IPS-20b (cell line): ENCODE measurements at regions not wholly inside any gene's neighbourhood (a gene's known extent, or its start where the extent isn't known, plus 50 kb on each side); places are given as distances from the start of the nearest gene placed in this dataset.

Source experiments
- H3K27ac ChIP-seq: one replicate; pipeline ENCODE4 v1.5.1; 2013; ENCODE audit warnings: low read length
- H3K27me3 ChIP-seq: 2 replicates; pipeline ENCODE4 v1.6.1; 2013; ENCODE audit warnings: mild to moderate bottlenecking, low read length, inconsistent platforms; ENCODE audit not compliant: insufficient read depth
- H3K36me3 ChIP-seq: 2 replicates; pipeline ENCODE4 v1.6.1; 2013; ENCODE audit warnings: low read depth, mild to moderate bottlenecking, inconsistent platforms, low read length, moderate library complexity; ENCODE audit not compliant: insufficient read depth
- H3K4me1 ChIP-seq: 2 replicates; pipeline ENCODE4 v1.6.1; 2013; ENCODE audit warnings: mild to moderate bottlenecking, control low read depth, inconsistent platforms, low read length, moderate library complexity; ENCODE audit not compliant: insufficient read depth
- H3K4me3 ChIP-seq: 2 replicates; pipeline ENCODE4 v1.5.1; 2013; ENCODE audit warnings: mild to moderate bottlenecking, low read length, inconsistent platforms
- H3K9ac ChIP-seq: 2 replicates; pipeline ENCODE4 v1.6.1; 2013; ENCODE audit warnings: low read depth, mild to moderate bottlenecking, inconsistent platforms, low read length, moderate library complexity
- H3K9me3 ChIP-seq: 2 replicates; pipeline ENCODE4 v1.6.1; 2013; ENCODE audit warnings: mild to moderate bottlenecking, low read depth, low read length, inconsistent platforms; ENCODE audit not compliant: insufficient read depth

- Histone ChIP-seq H3K36me3 (no peaks in the 10 kb centered on the region), H3K4me3 (no peak overlapping the region), H3K27me3 (no peaks in the 10 kb centered on the region), H3K9me3 (peaks cover 7% of the 10 kb centered on the region), H3K27ac (no peak overlapping the region), H3K9ac (no peak overlapping the region), H3K4me1 (no peaks in the 10 kb centered on the region)
These were observed 949.3 kb downstream of the BCL11A start for GRCh38 chr2:59604123-59604522.

- H3K4me3 ChIP-seq = no peak overlapping the region
- H3K36me3 ChIP-seq = no peaks in the 10 kb centered on the region
- H3K9ac ChIP-seq = no peak overlapping the region
These were observed 958.7 kb downstream of the BCL11A start for GRCh38 chr2:59594671-59595222.

GRCh38 chr2:59590798-59591197, 962.7 kb downstream of the BCL11A start:
- no peaks in the 10 kb centered on the region for H3K36me3 ChIP-seq
- no peaks in the 10 kb centered on the region for H3K27me3 ChIP-seq
- H3K27ac ChIP-seq = no peak overlapping the region
- H3K9ac ChIP-seq = no peak overlapping the region
- no peaks in the 10 kb centered on the region for H3K9me3 ChIP-seq
- no peaks in the 10 kb centered on the region for H3K4me1 ChIP-seq
- H3K4me3 ChIP-seq = no peak overlapping the region

More at GRCh38 chr2:59594671-59595222, 958.7 kb downstream of the BCL11A start:
- no peaks in the 10 kb centered on the region for H3K4me1 ChIP-seq
- H3K27me3 ChIP-seq = no peaks in the 10 kb centered on the region
- H3K27ac ChIP-seq = no peak overlapping the region
- H3K9me3 ChIP-seq = no peaks in the 10 kb centered on the region

- H3K9ac ChIP-seq = no peak overlapping the region
- no peaks in the 10 kb centered on the region for H3K27me3 ChIP-seq
- no peaks in the 10 kb centered on the region for H3K36me3 ChIP-seq
- H3K4me1 ChIP-seq = 0 out of 2 replicates have a peak, but pooled peaks cover 4% of the 10 kb centered on the region
- no peaks in the 10 kb centered on the region for H3K9me3 ChIP-seq
- no peak overlapping the region for H3K4me3 ChIP-seq
- no peak overlapping the region for H3K27ac ChIP-seq
These were observed 963.6 kb downstream of the BCL11A start for GRCh38 chr2:59589881-59590280.

GRCh38 chr2:59588286-59588685, 965.2 kb downstream of the BCL11A start:
- H3K4me3 ChIP-seq = no peak overlapping the region
- H3K9ac ChIP-seq = no peak overlapping the region

GRCh38 chr2:59586176-59586575, 967.3 kb downstream of the BCL11A start:
- H3K27me3 ChIP-seq = no peaks in the 10 kb centered on the region
- H3K4me3 ChIP-seq = no peak overlapping the region
- H3K9ac ChIP-seq = no peak overlapping the region
- H3K27ac ChIP-seq = no peak overlapping the region
- no peaks in the 10 kb centered on the region for H3K36me3 ChIP-seq
- H3K4me1 ChIP-seq = 0 out of 2 replicates have a peak, but pooled peaks cover 4% of the 10 kb centered on the region
- H3K9me3 ChIP-seq = no peaks in the 10 kb centered on the region

More at GRCh38 chr2:59588286-59588685, 965.2 kb downstream of the BCL11A start:
- no peaks in the 10 kb centered on the region for H3K9me3 ChIP-seq
- H3K36me3 ChIP-seq = no peaks in the 10 kb centered on the region
- 0 out of 2 replicates have a peak, but pooled peaks cover 4% of the 10 kb centered on the region for H3K4me1 ChIP-seq
- no peaks in the 10 kb centered on the region for H3K27me3 ChIP-seq
- H3K27ac ChIP-seq = no peak overlapping the region

GRCh38 chr2:59585655-59586054, 967.8 kb downstream of the BCL11A start:
- H3K9ac ChIP-seq = no peak overlapping the region
- H3K9me3 ChIP-seq = no peaks in the 10 kb centered on the region
- H3K4me3 ChIP-seq = no peak overlapping the region
- no peaks in the 10 kb centered on the region for H3K27me3 ChIP-seq
- H3K4me1 ChIP-seq = 0 out of 2 replicates have a peak, but pooled peaks cover 4% of the 10 kb centered on the region
- no peak overlapping the region for H3K27ac ChIP-seq
- no peaks in the 10 kb centered on the region for H3K36me3 ChIP-seq

GRCh38 chr2:59584958-59585357, 968.5 kb downstream of the BCL11A start:
- Histone ChIP-seq H3K36me3 (no peaks in the 10 kb centered on the region), H3K27ac (no peak overlapping the region), H3K4me1 (0 out of 2 replicates have a peak, but pooled peaks cover 4% of the 10 kb centered on the region), H3K27me3 (no peaks in the 10 kb centered on the region), H3K9ac (no peak overlapping the region), H3K4me3 (no peak overlapping the region), H3K9me3 (no peaks in the 10 kb centered on the region)

GRCh38 chr2:59583173-59583765, 970.2 kb downstream of the BCL11A start:
- no peak overlapping the region for H3K4me3 ChIP-seq
- H3K27me3 ChIP-seq = no peaks in the 10 kb centered on the region
- H3K36me3 ChIP-seq = no peaks in the 10 kb centered on the region
- 0 out of 2 replicates have a peak, but pooled peaks cover 4% of the 10 kb centered on the region for H3K4me1 ChIP-seq
- H3K9ac ChIP-seq = no peak overlapping the region
- H3K9me3 ChIP-seq = no peaks in the 10 kb centered on the region
- H3K27ac ChIP-seq = no peak overlapping the region

- Histone ChIP-seq H3K9ac (no peak overlapping the region), H3K9me3 (no peaks in the 10 kb centered on the region), H3K4me3 (no peak overlapping the region), H3K27me3 (no peaks in the 10 kb centered on the region), H3K4me1 (no peaks in the 10 kb centered on the region), H3K36me3 (no peaks in the 10 kb centered on the region), H3K27ac (no peak overlapping the region)
These were observed 975.1 kb downstream of the BCL11A start for GRCh38 chr2:59578349-59578748.

GRCh38 chr2:59575191-59575590, 978.3 kb downstream of the BCL11A start:
- H3K27ac ChIP-seq = no peak overlapping the region
- H3K4me3 ChIP-seq = no peak overlapping the region
- H3K27me3 ChIP-seq = no peaks in the 10 kb centered on the region
- no peaks in the 10 kb centered on the region for H3K9me3 ChIP-seq
- H3K9ac ChIP-seq = no peak overlapping the region
- H3K4me1 ChIP-seq = no peaks in the 10 kb centered on the region
- no peaks in the 10 kb centered on the region for H3K36me3 ChIP-seq

GRCh38 chr2:59572227-59572626, 981.2 kb downstream of the BCL11A start:
- H3K9ac ChIP-seq = no peak overlapping the region
- H3K4me3 ChIP-seq = no peak overlapping the region
- H3K27me3 ChIP-seq = no peaks in the 10 kb centered on the region
- no peaks in the 10 kb centered on the region for H3K36me3 ChIP-seq
- no peak overlapping the region for H3K27ac ChIP-seq
- no peaks in the 10 kb centered on the region for H3K4me1 ChIP-seq
- H3K9me3 ChIP-seq = no peaks in the 10 kb centered on the region
